ENCODE measurements at regions not wholly inside any gene's neighbourhood (a gene's known extent, or its start where the extent isn't known, plus 50 kb on each side); places are given as distances from the start of the nearest gene placed in this dataset.

DNA sequence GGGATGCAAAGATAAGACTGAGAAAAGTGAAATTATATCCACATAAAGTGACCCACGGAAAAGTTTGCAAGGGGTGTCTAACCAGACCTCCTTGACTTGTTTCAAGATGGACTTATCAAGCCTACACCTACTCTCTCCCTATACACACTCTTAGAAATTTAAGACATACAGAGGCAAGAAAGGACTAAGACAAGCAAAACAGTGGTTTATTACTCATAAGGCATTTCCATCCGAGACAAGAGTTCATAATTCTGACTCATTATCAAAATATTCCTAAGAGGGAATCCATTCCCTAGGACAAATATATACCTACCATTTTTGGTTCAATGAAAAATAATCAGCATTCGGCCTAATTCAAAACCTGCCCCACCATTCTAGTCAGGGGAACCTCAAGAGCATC is 232.6 kb upstream of the GPC6 start:
- TF ChIP-seq POLR2A (IDR thresholded peaks at IDR 0.05) (no peak), POLR2AphosphoS5 (IDR thresholded peaks at IDR 0.05) (no peak)
- TF ChIP-seq, protein P1, sequence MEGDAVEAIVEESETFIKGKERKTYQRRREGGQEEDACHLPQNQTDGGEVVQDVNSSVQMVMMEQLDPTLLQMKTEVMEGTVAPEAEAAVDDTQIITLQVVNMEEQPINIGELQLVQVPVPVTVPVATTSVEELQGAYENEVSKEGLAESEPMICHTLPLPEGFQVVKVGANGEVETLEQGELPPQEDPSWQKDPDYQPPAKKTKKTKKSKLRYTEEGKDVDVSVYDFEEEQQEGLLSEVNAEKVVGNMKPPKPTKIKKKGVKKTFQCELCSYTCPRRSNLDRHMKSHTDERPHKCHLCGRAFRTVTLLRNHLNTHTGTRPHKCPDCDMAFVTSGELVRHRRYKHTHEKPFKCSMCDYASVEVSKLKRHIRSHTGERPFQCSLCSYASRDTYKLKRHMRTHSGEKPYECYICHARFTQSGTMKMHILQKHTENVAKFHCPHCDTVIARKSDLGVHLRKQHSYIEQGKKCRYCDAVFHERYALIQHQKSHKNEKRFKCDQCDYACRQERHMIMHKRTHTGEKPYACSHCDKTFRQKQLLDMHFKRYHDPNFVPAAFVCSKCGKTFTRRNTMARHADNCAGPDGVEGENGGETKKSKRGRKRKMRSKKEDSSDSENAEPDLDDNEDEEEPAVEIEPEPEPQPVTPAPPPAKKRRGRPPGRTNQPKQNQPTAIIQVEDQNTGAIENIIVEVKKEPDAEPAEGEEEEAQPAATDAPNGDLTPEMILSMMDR (IDR thresholded peaks at IDR 0.05), result no peak

All from stomach (tissue), 4 donors.